WTC11 (cell line): ENCODE measurements at regions not wholly inside any gene's neighbourhood (a gene's known extent, or its start where the extent isn't known, plus 50 kb on each side); places are given as distances from the start of the nearest gene placed in this dataset.

Experiments
- ATAC-seq: fragments of 200-7000 bp; cut with Tn5 transposase; 2 replicates; pipeline ENCODE4 v1.10.0; 2021; ENCODE audit warnings: mild to moderate bottlenecking, moderate library complexity
- CTCF ChIA-PET: fragments of 300-600 bp; sonication (Branson Sonifier 250); formaldehyde crosslinking; loops from one replicate; lab custom pipeline; 2021; ENCODE audit warnings: antibody characterized with exemption; lab: Charles Lee
- POLR2A ChIA-PET: fragments of 350-600 bp; sonication (Branson Sonifier 250); formaldehyde crosslinking; loops from one replicate; lab custom pipeline; 2021; ENCODE audit warnings: antibody characterized with exemption; lab: Charles Lee
- DNase-seq: peaks from one replicate; pipeline ENCODE4 v3.0.0; 2021; ENCODE audit warnings: low spot score
- H3K27ac Mint-ChIP-seq: 2 replicates; pipeline ENCODE4 v1.8.0; 2021; ENCODE audit warnings: mixed read lengths
- H3K27me3 Mint-ChIP-seq: 2 replicates; pipeline ENCODE4 v1.8.0; 2021; ENCODE audit warnings: low read depth, mild to moderate bottlenecking, moderate library complexity, mixed read lengths
- H3K36me3 Mint-ChIP-seq: 2 replicates; pipeline ENCODE4 v1.8.0; 2021; ENCODE audit warnings: mixed read lengths
- H3K4me1 Mint-ChIP-seq: 2 replicates; pipeline ENCODE4 v1.8.0; 2022; ENCODE audit warnings: mixed read lengths
- H3K4me3 Mint-ChIP-seq: 2 replicates; pipeline ENCODE4 v1.8.0; 2021; ENCODE audit warnings: mild to moderate bottlenecking, moderate library complexity, mixed read lengths
- H3K9me3 Mint-ChIP-seq: 2 replicates; pipeline ENCODE4 v1.8.0; 2021; ENCODE audit warnings: mixed read lengths
- CBFB ChIP-seq: sonication (generic); formaldehyde crosslinking; IDR thresholded peaks from 2 replicates; pipeline ENCODE4 v1.8.1; 2022; ENCODE audit warnings: mild to moderate bottlenecking, low read depth, missing genetic modification reagents
- GRHL2 ChIP-seq: fragments of 250-450 bp; sonication (Bioruptor Pico); IDR thresholded peaks from 2 replicates; pipeline ENCODE4 v1.8.0; 2022; ENCODE audit warnings: mild to moderate bottlenecking, moderate library complexity; ENCODE audit not compliant: insufficient replicate concordance, severe bottlenecking
- GTF2I ChIP-seq: fragments of 250-450 bp; sonication (Bioruptor Pico); conservative IDR thresholded peaks from 2 replicates; pipeline ENCODE4 v1.4.0; 2021; ENCODE audit warnings: mild to moderate bottlenecking
- IRF2 ChIP-seq: sonication (generic); formaldehyde crosslinking; IDR thresholded peaks from 2 replicates; pipeline ENCODE4 v1.8.0; 2022; ENCODE audit warnings: low read depth, missing genetic modification reagents, borderline replicate concordance
- JAZF1 ChIP-seq: fragments of 250-450 bp; sonication (Bioruptor Pico); IDR thresholded peaks from 2 replicates; pipeline ENCODE4 v1.9.0; 2021; ENCODE audit warnings: moderate library complexity, mild to moderate bottlenecking, inconsistent platforms
- KAT7 ChIP-seq: sonication (generic); formaldehyde crosslinking; IDR thresholded peaks from 2 replicates; pipeline ENCODE4 v1.8.1; 2023; ENCODE audit warnings: missing genetic modification reagents, mild to moderate bottlenecking, borderline replicate concordance
- RORB ChIP-seq: fragments of 250-450 bp; sonication (Bioruptor Pico); IDR thresholded peaks from 2 replicates; pipeline ENCODE4 v1.9.0; 2021; ENCODE audit warnings: mild to moderate bottlenecking
- ZNF121 ChIP-seq: sonication (generic); formaldehyde crosslinking; IDR thresholded peaks from 2 replicates; pipeline ENCODE4 v1.8.0; 2023; ENCODE audit warnings: missing genetic modification reagents
- ZNF219 ChIP-seq: sonication (generic); formaldehyde crosslinking; IDR thresholded peaks from 2 replicates; pipeline ENCODE4 v1.8.0; 2023; ENCODE audit warnings: missing genetic modification reagents, mild to moderate bottlenecking, borderline replicate concordance
- ZNF263 ChIP-seq: sonication (generic); formaldehyde crosslinking; IDR thresholded peaks from 2 replicates; pipeline ENCODE4 v1.8.1; 2022; ENCODE audit warnings: low read depth, mild to moderate bottlenecking, moderate library complexity, missing genetic modification reagents
- TF ChIP-seq, protein P1 (sequence below): fragments of 250-450 bp; sonication (Bioruptor Pico); IDR thresholded peaks from 2 replicates; pipeline ENCODE4 v1.9.0; 2021; ENCODE audit warnings: mild to moderate bottlenecking
- TF ChIP-seq, protein P2 (sequence below): sonication (generic); formaldehyde crosslinking; IDR thresholded peaks from 2 replicates; pipeline ENCODE4 v1.8.1; 2023; ENCODE audit warnings: mild to moderate bottlenecking, missing genetic modification reagents, moderate library complexity
- TF ChIP-seq, protein P3 (sequence below): sonication (generic); formaldehyde crosslinking; conservative IDR thresholded peaks from 2 replicates; pipeline ENCODE4 v1.8.1; 2023; ENCODE audit warnings: mild to moderate bottlenecking, low read depth, missing genetic modification reagents, moderate library complexity
- TF ChIP-seq, protein P4 (sequence below): sonication (generic); formaldehyde crosslinking; IDR thresholded peaks from 2 replicates; pipeline ENCODE4 v1.8.0; 2022; ENCODE audit warnings: mild to moderate bottlenecking, missing genetic modification reagents
- TF ChIP-seq, protein P5 (sequence below): sonication (generic); formaldehyde crosslinking; IDR thresholded peaks from 2 replicates; pipeline ENCODE4 v1.8.0; 2023; ENCODE audit warnings: missing genetic modification reagents, mild to moderate bottlenecking, borderline replicate concordance
- TF ChIP-seq, protein P6 (sequence below): sonication (generic); formaldehyde crosslinking; IDR thresholded peaks from 2 replicates; pipeline ENCODE4 v1.8.1; 2023; ENCODE audit warnings: mild to moderate bottlenecking, moderate library complexity, missing genetic modification reagents

DNA sequence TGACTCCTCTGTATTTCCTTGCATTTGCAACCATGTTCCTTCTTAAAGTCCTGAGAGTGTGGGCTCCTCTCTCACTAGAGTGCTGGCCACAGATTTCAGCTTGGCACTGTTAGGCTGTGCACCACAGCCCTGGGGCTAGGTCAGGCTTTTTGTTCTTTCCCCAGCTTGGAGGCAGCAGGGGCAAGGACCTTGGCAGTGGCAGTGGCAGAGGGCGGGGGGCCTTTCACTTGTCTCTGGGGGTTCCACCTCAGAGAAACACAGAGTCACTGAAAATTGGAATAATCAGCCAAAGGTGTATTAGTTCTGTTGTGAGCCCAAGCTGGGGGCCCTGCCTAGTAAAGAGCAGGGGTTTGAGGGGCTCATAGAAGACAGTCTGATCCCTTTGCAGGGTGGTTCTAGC is 142.8 kb upstream of the CT83 start (continued):
- TF ChIP-seq KAT7 (CRISPR knock-in tag): no peak
- TF ChIP-seq, all 79 proteins: peak for 0

DNA sequence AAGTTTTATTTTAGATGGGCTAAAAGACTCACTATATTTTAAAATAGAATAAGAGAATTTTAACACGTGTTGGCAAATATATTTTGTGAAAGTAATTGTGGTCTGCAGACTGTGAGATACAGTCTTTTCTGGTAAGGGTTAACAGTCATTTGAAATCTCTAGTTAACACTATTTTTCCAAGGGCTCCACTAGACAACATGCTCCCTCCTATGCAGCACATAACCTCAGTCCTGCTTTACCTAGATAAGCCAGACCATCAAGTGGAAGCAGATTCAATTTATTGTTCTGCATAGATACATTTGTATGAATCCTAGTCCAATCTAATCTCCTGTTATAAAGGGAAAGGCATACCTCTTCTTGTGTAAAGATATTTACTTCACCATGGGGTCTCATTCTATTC is 133.2 kb upstream of the CT83 start:
- TF ChIP-seq JAZF1 (CRISPR knock-in tag) (no peak), CBFB (no peak), ZNF263 (CRISPR knock-in tag) (no peak), IRF2 (CRISPR knock-in tag) (no peak), ZNF219 (CRISPR knock-in tag) (no peak), ZNF121 (CRISPR knock-in tag) (no peak), GTF2I (CRISPR knock-in tag) (no peak), RORB (CRISPR knock-in tag) (no peak), GRHL2 (no peak)
- TF ChIP-seq, protein P1, sequence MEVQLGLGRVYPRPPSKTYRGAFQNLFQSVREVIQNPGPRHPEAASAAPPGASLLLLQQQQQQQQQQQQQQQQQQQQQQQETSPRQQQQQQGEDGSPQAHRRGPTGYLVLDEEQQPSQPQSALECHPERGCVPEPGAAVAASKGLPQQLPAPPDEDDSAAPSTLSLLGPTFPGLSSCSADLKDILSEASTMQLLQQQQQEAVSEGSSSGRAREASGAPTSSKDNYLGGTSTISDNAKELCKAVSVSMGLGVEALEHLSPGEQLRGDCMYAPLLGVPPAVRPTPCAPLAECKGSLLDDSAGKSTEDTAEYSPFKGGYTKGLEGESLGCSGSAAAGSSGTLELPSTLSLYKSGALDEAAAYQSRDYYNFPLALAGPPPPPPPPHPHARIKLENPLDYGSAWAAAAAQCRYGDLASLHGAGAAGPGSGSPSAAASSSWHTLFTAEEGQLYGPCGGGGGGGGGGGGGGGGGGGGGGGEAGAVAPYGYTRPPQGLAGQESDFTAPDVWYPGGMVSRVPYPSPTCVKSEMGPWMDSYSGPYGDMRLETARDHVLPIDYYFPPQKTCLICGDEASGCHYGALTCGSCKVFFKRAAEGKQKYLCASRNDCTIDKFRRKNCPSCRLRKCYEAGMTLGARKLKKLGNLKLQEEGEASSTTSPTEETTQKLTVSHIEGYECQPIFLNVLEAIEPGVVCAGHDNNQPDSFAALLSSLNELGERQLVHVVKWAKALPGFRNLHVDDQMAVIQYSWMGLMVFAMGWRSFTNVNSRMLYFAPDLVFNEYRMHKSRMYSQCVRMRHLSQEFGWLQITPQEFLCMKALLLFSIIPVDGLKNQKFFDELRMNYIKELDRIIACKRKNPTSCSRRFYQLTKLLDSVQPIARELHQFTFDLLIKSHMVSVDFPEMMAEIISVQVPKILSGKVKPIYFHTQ: no peak
- TF ChIP-seq, protein P2, sequence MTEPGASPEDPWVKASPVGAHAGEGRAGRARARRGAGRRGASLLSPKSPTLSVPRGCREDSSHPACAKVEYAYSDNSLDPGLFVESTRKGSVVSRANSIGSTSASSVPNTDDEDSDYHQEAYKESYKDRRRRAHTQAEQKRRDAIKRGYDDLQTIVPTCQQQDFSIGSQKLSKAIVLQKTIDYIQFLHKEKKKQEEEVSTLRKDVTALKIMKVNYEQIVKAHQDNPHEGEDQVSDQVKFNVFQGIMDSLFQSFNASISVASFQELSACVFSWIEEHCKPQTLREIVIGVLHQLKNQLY (CRISPR knock-in tag): no peak
- TF ChIP-seq, protein P3, sequence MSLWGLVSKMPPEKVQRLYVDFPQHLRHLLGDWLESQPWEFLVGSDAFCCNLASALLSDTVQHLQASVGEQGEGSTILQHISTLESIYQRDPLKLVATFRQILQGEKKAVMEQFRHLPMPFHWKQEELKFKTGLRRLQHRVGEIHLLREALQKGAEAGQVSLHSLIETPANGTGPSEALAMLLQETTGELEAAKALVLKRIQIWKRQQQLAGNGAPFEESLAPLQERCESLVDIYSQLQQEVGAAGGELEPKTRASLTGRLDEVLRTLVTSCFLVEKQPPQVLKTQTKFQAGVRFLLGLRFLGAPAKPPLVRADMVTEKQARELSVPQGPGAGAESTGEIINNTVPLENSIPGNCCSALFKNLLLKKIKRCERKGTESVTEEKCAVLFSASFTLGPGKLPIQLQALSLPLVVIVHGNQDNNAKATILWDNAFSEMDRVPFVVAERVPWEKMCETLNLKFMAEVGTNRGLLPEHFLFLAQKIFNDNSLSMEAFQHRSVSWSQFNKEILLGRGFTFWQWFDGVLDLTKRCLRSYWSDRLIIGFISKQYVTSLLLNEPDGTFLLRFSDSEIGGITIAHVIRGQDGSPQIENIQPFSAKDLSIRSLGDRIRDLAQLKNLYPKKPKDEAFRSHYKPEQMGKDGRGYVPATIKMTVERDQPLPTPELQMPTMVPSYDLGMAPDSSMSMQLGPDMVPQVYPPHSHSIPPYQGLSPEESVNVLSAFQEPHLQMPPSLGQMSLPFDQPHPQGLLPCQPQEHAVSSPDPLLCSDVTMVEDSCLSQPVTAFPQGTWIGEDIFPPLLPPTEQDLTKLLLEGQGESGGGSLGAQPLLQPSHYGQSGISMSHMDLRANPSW (CRISPR knock-in tag): no peak
- TF ChIP-seq, protein P4, sequence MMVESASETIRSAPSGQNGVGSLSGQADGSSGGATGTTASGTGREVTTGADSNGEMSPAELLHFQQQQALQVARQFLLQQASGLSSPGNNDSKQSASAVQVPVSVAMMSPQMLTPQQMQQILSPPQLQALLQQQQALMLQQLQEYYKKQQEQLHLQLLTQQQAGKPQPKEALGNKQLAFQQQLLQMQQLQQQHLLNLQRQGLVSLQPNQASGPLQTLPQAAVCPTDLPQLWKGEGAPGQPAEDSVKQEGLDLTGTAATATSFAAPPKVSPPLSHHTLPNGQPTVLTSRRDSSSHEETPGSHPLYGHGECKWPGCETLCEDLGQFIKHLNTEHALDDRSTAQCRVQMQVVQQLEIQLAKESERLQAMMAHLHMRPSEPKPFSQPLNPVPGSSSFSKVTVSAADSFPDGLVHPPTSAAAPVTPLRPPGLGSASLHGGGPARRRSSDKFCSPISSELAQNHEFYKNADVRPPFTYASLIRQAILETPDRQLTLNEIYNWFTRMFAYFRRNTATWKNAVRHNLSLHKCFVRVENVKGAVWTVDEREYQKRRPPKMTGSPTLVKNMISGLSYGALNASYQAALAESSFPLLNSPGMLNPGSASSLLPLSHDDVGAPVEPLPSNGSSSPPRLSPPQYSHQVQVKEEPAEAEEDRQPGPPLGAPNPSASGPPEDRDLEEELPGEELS: no peak
- TF ChIP-seq, protein P5, sequence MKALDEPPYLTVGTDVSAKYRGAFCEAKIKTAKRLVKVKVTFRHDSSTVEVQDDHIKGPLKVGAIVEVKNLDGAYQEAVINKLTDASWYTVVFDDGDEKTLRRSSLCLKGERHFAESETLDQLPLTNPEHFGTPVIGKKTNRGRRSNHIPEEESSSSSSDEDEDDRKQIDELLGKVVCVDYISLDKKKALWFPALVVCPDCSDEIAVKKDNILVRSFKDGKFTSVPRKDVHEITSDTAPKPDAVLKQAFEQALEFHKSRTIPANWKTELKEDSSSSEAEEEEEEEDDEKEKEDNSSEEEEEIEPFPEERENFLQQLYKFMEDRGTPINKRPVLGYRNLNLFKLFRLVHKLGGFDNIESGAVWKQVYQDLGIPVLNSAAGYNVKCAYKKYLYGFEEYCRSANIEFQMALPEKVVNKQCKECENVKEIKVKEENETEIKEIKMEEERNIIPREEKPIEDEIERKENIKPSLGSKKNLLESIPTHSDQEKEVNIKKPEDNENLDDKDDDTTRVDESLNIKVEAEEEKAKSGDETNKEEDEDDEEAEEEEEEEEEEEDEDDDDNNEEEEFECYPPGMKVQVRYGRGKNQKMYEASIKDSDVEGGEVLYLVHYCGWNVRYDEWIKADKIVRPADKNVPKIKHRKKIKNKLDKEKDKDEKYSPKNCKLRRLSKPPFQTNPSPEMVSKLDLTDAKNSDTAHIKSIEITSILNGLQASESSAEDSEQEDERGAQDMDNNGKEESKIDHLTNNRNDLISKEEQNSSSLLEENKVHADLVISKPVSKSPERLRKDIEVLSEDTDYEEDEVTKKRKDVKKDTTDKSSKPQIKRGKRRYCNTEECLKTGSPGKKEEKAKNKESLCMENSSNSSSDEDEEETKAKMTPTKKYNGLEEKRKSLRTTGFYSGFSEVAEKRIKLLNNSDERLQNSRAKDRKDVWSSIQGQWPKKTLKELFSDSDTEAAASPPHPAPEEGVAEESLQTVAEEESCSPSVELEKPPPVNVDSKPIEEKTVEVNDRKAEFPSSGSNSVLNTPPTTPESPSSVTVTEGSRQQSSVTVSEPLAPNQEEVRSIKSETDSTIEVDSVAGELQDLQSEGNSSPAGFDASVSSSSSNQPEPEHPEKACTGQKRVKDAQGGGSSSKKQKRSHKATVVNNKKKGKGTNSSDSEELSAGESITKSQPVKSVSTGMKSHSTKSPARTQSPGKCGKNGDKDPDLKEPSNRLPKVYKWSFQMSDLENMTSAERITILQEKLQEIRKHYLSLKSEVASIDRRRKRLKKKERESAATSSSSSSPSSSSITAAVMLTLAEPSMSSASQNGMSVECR (CRISPR knock-in tag): no peak
- TF ChIP-seq, protein P6, sequence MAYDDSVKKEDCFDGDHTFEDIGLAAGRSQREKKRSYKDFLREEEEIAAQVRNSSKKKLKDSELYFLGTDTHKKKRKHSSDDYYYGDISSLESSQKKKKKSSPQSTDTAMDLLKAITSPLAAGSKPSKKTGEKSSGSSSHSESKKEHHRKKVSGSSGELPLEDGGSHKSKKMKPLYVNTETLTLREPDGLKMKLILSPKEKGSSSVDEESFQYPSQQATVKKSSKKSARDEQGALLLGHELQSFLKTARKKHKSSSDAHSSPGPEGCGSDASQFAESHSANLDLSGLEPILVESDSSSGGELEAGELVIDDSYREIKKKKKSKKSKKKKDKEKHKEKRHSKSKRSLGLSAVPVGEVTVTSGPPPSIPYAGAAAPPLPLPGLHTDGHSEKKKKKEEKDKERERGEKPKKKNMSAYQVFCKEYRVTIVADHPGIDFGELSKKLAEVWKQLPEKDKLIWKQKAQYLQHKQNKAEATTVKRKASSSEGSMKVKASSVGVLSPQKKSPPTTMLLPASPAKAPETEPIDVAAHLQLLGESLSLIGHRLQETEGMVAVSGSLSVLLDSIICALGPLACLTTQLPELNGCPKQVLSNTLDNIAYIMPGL (CRISPR knock-in tag): no peak
- H3K4me1 Mint-ChIP-seq: no peaks in the 10 kb centered on the region
- no peak for DNase-seq
- no peaks in the 10 kb centered on the region for H3K36me3 Mint-ChIP-seq
- POLR2A ChIA-PET: no interaction called here
- no peak overlapping the region for H3K4me3 Mint-ChIP-seq
- no peak overlapping the region for H3K27ac Mint-ChIP-seq
- H3K9me3 Mint-ChIP-seq: no peaks in the 10 kb centered on the region
- ATAC-seq: no peak
- CTCF ChIA-PET: no interaction called here
- H3K27me3 Mint-ChIP-seq: no peaks in the 10 kb centered on the region
